Endothelial cell of umbilical vein (primary cell): ENCODE measurements at regions not wholly inside any gene's neighbourhood (a gene's known extent, or its start where the extent isn't known, plus 50 kb on each side); places are given as distances from the start of the nearest gene placed in this dataset.

Source experiments
- BruUV-seq: library from RNA; stranded (reverse); fragments of 400-500 nt; replicated peaks from 2 replicates; lab custom pipeline; 2021; lab: Mats Ljungman, UMichigan
- CTCF ChIA-PET: fragments of 300-600, 350-600 bp; sonication (Branson Sonifier 250); formaldehyde crosslinking; loops from one replicate; lab custom pipeline; 2021; ENCODE audit warnings: antibody characterized with exemption, inconsistent platforms; lab: Charles Lee
- POLR2A ChIA-PET: fragments of 300-600, 350-600 bp; sonication (Branson Sonifier 250); formaldehyde crosslinking; loops from one replicate; lab custom pipeline; 2021; ENCODE audit warnings: antibody characterized with exemption, inconsistent platforms; lab: Charles Lee
- DNase-seq: peaks from one replicate; pipeline ENCODE4 v3.0.0-alpha.2; 2011; ENCODE audit warnings: low read depth, low spot score
- FAIRE-seq: peaks from 2 replicates; lab custom pipeline; 2011; peaks lifted over from hg19 to GRCh38; lab: Jason Lieb, UNC
- H2AFZ ChIP-seq: 2 replicates; pipeline ENCODE4 v1.6.0; 2012; ENCODE audit warnings: low read depth, low read length, control low read depth, inconsistent platforms
- H3K27ac ChIP-seq: 2 replicates; pipeline ENCODE4 v1.5.1; 2011; ENCODE audit warnings: low read depth, mild to moderate bottlenecking, control low read depth, low read length, moderate library complexity; ENCODE audit not compliant: insufficient read depth
- H3K27me3 ChIP-seq, 2 experiments: 2 replicates each; pipeline versions ENCODE4 v1.6.0 to v1.6.1; 2011; ENCODE audit warnings: low read length in 2 of 2, mixed read lengths in 1 of 2; ENCODE audit not compliant: control insufficient read depth in 2 of 2, insufficient read depth in 2 of 2
- H3K36me3 ChIP-seq, 2 experiments: 2 replicates in 1 of 2; 3 replicates in 1 of 2; pipeline ENCODE4 v1.5.1; 2011; ENCODE audit warnings: low read length in 2 of 2, mild to moderate bottlenecking in 1 of 2, moderate library complexity in 1 of 2; ENCODE audit not compliant: control insufficient read depth in 2 of 2, insufficient read depth in 2 of 2; ENCODE audit errors: extremely low read depth in 1 of 2
- H3K4me1 ChIP-seq: 3 replicates; pipeline ENCODE4 v1.5.1; 2011; ENCODE audit warnings: mild to moderate bottlenecking, low read length; ENCODE audit not compliant: control insufficient read depth, insufficient read depth; ENCODE audit errors: extremely low read depth
- H3K4me2 ChIP-seq: 2 replicates; pipeline ENCODE4 v1.6.1; 2011; ENCODE audit warnings: low read length, control low read depth, mixed read lengths; ENCODE audit not compliant: insufficient read depth
- H3K4me3 ChIP-seq, 3 experiments: fragments of 200-600 bp in 1 of 3; sonication (generic), shearing (Covaris generic) in 1 of 3; replicated peaks in 1 of 3; 2 replicates each; pipeline ENCODE4 v1.5.1; 2011 to 2016; ENCODE audit warnings: control low read depth in 3 of 3, low read length in 3 of 3, mild to moderate bottlenecking in 2 of 3, inconsistent platforms in 1 of 3, low read depth in 1 of 3, moderate library complexity in 1 of 3; ENCODE audit not compliant: insufficient read depth in 1 of 3
- H3K79me2 ChIP-seq: 2 replicates; pipeline ENCODE4 v1.6.0; 2012; ENCODE audit warnings: low read length, inconsistent platforms; ENCODE audit not compliant: control insufficient read depth, insufficient read depth
- H3K9ac ChIP-seq: replicated peaks from 2 replicates; pipeline ENCODE3; 2011; ENCODE audit warnings: low read length, control low read depth; ENCODE audit not compliant: insufficient read depth; ENCODE audit errors: extremely low read depth
- H3K9me1 ChIP-seq: replicated peaks from 3 replicates; pipeline ENCODE4 v1.6.0; 2011; ENCODE audit warnings: mild to moderate bottlenecking, low read length; ENCODE audit not compliant: control insufficient read depth, insufficient read depth; ENCODE audit errors: extremely low read depth
- H3K9me3 ChIP-seq: replicated peaks from 2 replicates; pipeline ENCODE4 v1.5.1; 2012; ENCODE audit warnings: low read length, inconsistent platforms; ENCODE audit not compliant: control insufficient read depth, insufficient read depth
- H4K20me1 ChIP-seq: replicated peaks from 2 replicates; pipeline ENCODE3; 2011; ENCODE audit warnings: mild to moderate bottlenecking, low read length; ENCODE audit not compliant: control insufficient read depth, insufficient read depth; ENCODE audit errors: extremely low read depth
- CTCF ChIP-seq, 2 donors: IDR thresholded peaks; 1 replicate in 1 of 2; 2 replicates in 1 of 2; pipeline ENCODE4 v1.5.1; 2011; ENCODE audit warnings: low read length in 2 of 2, mild to moderate bottlenecking in 2 of 2, moderate library complexity in 2 of 2, control low read depth in 1 of 2, inconsistent platforms in 1 of 2, low read depth in 1 of 2; ENCODE audit not compliant: insufficient read depth in 1 of 2; ENCODE audit errors: extremely low read depth in 1 of 2
- EZH2 ChIP-seq: IDR thresholded peaks from 2 replicates; pipeline ENCODE4 v1.6.1; 2012; ENCODE audit warnings: borderline replicate concordance, low read depth, mild to moderate bottlenecking, moderate library complexity, low read length, inconsistent platforms; ENCODE audit not compliant: severe bottlenecking
- FOS ChIP-seq: IDR thresholded peaks from 2 replicates; pipeline ENCODE4 v1.6.1; 2011; ENCODE audit warnings: mild to moderate bottlenecking, low read length, moderate library complexity, borderline replicate concordance; ENCODE audit not compliant: insufficient read depth
- GATA2 ChIP-seq: IDR thresholded peaks from 2 replicates; pipeline ENCODE4 v1.7.0; 2011; ENCODE audit warnings: low read depth, mild to moderate bottlenecking, moderate library complexity, mixed read lengths, low read length; ENCODE audit not compliant: insufficient read length, insufficient read depth
- JUN ChIP-seq: IDR thresholded peaks from 2 replicates; pipeline ENCODE4 v1.6.1; 2011; ENCODE audit warnings: borderline replicate concordance, low read depth; ENCODE audit not compliant: insufficient read length, insufficient read depth
- MAX ChIP-seq: IDR thresholded peaks from 2 replicates; pipeline ENCODE4 v1.6.1; 2011; ENCODE audit not compliant: insufficient read depth, insufficient read length
- MYC ChIP-seq: IDR thresholded peaks from one replicate; pipeline ENCODE4 v1.6.1; 2011; ENCODE audit warnings: mild to moderate bottlenecking, low read depth, low read length
- POLR2A ChIP-seq: IDR thresholded peaks from 2 replicates; pipeline ENCODE4 v1.6.1; 2012; ENCODE audit warnings: low read depth, mild to moderate bottlenecking, control low read depth, low read length
- POLR2AphosphoS5 ChIP-seq: IDR thresholded peaks from 2 replicates; pipeline ENCODE4 v1.6.1; 2012; ENCODE audit warnings: low read depth, mild to moderate bottlenecking, control low read depth, low read length, moderate library complexity; ENCODE audit not compliant: insufficient read depth
- dilution Hi-C: fragments of 300-500 bp; cut with MboI; formaldehyde crosslinking; loops from one replicate; pipeline ENCODE4 v1.15.0; 2019; ENCODE audit warnings: low sequenced_read_pairs; ENCODE audit not compliant: extremely low pct_ligation_motif_present
- intact Hi-C: fragments of 100-400 bp; cut with micrococcal nuclease; formaldehyde crosslinking; loops from one replicate; pipeline ENCODE4 v1.10.0; 2022

GRCh38 chr3:80187981-80188380 is 420.2 kb upstream of the ROBO1 start:
- no peak for DNase-seq
- no peak for FAIRE-seq
- H3K4me2 ChIP-seq = no peak overlapping the region
- no peaks in the 10 kb centered on the region for H3K36me3 ChIP-seq
- H2AFZ ChIP-seq = no peak overlapping the region
- no peak overlapping the region for H3K9ac ChIP-seq
- H3K79me2 ChIP-seq = no peaks in the 10 kb centered on the region
- intact Hi-C loops (no loop called here), dilution Hi-C loops (no loop called here)
- POLR2A ChIA-PET = no interaction called here
- no peak overlapping the region for H3K4me3 ChIP-seq
- no peaks in the 10 kb centered on the region for H3K9me3 ChIP-seq
- peaks cover 37% of the 10 kb centered on the region for H3K4me1 ChIP-seq
- H3K27me3 ChIP-seq = no peaks in the 10 kb centered on the region
- H3K27ac ChIP-seq = no peak overlapping the region
- no peaks in the 10 kb centered on the region for H3K9me1 ChIP-seq
- no peaks in the 10 kb centered on the region for H4K20me1 ChIP-seq
- no TSS peak for BruUV-seq
- CTCF ChIA-PET = interaction anchor here (1.1 kb wide), 1 partner anchor 8 kb away, joined by 3 read pairs; no protein-coding TSS in a partner anchor
- TF ChIP-seq CTCF (IDR thresholded peaks at IDR 0.05; ENCODE audit: extremely low read depth in 1 of 2, insufficient read depth in 1 of 2, low read depth in 1 of 2, low read length in 2 of 2) (no peak), POLR2AphosphoS5 (no peak), POLR2A (no peak), GATA2 (no peak), EZH2 (no peak), MAX (no peak), MYC (no peak), FOS (no peak), JUN (no peak)
